AG09319 (cell line): ENCODE measurements at regions not wholly inside any gene's neighbourhood (a gene's known extent, or its start where the extent isn't known, plus 50 kb on each side); places are given as distances from the start of the nearest gene placed in this dataset.

Source experiments
- DNase-seq: peaks from one replicate; pipeline ENCODE4 v3.0.0-alpha.2; 2010; ENCODE audit warnings: low read depth; ENCODE audit errors: extremely low read depth
- TF ChIP-seq, protein P1 (sequence below): IDR thresholded peaks from 2 replicates; pipeline ENCODE4 v1.5.1; 2011; ENCODE audit warnings: low read depth, mild to moderate bottlenecking, inconsistent platforms, low read length, moderate library complexity

GRCh38 chr15:70253461-70254156, 155.9 kb upstream of the TLE3 start:
- TF ChIP-seq, protein P1, sequence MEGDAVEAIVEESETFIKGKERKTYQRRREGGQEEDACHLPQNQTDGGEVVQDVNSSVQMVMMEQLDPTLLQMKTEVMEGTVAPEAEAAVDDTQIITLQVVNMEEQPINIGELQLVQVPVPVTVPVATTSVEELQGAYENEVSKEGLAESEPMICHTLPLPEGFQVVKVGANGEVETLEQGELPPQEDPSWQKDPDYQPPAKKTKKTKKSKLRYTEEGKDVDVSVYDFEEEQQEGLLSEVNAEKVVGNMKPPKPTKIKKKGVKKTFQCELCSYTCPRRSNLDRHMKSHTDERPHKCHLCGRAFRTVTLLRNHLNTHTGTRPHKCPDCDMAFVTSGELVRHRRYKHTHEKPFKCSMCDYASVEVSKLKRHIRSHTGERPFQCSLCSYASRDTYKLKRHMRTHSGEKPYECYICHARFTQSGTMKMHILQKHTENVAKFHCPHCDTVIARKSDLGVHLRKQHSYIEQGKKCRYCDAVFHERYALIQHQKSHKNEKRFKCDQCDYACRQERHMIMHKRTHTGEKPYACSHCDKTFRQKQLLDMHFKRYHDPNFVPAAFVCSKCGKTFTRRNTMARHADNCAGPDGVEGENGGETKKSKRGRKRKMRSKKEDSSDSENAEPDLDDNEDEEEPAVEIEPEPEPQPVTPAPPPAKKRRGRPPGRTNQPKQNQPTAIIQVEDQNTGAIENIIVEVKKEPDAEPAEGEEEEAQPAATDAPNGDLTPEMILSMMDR: no peak
- no peak for DNase-seq

DNA sequence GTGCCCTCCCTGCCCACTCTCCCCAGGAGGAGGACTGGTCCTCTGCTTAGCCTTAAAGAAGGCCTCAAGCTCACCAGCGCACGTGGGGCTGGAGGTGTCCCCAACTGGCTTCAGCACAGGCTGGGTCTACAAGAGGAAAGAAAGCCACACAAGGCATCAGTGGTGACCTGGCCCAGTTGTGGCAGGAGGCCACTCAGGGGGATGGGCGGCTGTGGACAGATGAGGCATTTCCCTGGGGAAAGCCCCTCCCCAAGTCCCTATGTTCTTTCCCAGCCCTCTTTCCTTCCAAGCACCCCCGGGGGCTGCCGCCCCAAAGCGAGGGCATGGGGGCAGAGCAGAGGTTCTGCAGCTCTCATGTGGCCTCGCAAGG, 155.2 kb upstream of the TLE3 start:
- no peak for DNase-seq
- TF ChIP-seq, protein P1: no peak

DNA sequence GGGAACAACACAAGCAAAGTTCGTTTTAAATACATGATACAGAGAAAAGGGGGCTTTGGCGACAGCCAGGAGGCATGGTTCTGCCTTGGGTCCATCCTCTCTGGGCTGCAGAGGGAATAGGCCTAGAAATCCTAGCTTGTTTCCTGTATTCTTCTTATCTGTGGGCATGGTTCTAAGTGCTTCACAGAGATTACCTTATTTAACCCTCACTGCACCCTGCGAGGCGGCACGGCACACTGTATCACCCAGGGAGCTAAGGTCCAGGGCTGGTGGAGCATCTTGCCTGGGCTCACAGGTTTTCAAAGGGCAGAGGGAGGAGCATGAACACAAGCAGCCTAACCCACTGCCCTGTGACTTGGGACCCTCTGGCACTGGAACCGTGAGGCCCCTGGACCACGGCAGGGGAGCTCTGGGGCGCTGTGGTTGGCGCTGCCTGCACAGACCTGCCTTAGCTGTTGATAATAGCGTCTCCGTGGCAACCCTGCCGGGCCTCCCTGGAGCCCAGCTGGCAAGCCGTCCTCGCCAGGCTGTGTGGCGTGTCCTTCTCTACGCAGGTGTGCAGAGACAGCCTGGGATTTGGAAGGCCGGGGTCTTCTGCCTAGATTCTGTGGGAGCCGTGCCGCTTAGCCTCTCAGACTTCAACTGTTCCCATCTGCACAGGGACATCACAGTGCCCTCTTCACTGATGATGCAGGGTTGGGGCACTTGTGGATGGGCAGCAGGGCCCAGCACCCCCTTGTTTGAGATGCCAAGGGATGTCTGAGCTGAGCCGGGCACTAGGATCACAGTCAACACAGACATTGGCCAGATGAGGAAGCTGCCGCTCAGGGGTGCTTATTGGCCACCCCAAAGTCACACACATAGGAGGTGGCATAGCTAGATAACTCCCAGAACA, 154.6 kb upstream of the TLE3 start:
- TF ChIP-seq, protein P1: no peak
- no peak for DNase-seq

DNA sequence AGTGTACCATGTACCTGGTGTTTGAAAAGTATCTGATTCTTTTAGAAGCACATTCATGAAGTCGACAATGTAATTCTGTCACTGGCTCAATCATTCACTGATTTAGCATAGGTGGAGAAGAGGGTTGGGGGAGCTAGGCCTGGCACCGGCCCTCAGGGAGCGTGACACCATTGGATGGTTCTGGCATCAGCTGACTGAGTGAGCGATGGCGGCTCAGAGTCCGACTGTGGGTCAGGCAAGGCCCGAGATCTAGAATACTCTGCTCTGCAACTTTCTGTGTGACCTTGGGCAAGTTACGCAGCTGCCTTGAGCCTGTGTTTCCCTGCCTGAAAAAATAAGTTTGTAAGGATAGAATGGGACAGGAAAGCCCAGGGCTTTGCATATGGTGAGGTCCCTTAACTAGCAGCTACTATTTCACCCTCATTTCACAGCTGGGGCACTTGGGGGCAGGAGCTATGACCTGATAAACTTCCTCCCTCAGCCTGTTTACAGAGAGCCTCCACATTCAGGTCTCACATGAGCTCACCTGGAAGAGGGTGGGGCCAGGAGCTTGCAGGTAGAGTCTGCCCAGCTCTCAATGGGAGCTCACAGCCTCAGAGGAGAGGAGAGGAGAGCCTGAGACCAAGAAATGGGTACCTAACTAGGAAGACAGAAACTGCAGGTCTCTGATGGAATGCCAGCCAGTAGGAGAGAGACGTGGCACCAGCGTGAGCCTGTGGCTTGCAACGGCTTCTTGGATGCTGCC, 153.7 kb upstream of the TLE3 start:
- TF ChIP-seq, protein P1: no peak
- no peak for DNase-seq

GRCh38 chr15:70250208-70251201, 152.8 kb upstream of the TLE3 start:
- DNase-seq: no peak
- TF ChIP-seq, protein P1: no peak

GRCh38 chr15:70249616-70250015, 151.9 kb upstream of the TLE3 start:
- TF ChIP-seq, protein P1: no peak
- no peak for DNase-seq
